ENCODE measurements at regions not wholly inside any gene's neighbourhood (a gene's known extent, or its start where the extent isn't known, plus 50 kb on each side); places are given as distances from the start of the nearest gene placed in this dataset.
"Not testable (repeated sequence)": the region's sequence is repeated elsewhere in the genome, so short reads cannot be mapped to it uniquely, and the experiment has no call there.

GRCh38 chr4:137370206-137370633 lies 162.1 kb downstream of the PCDH18 start:
- Histone ChIP-seq H3K27me3 (ENCODE audit: low read length) (no peaks in the 10 kb centered on the region), H3K4me3 (ENCODE audit: low read length) (no peak overlapping the region)
- DNase-seq: no peak

GRCh38 chr4:137367620-137368019 lies 164.7 kb downstream of the PCDH18 start:
- H4K20me1 ChIP-seq (ENCODE audit: insufficient read depth, low read depth, low read length): no peaks in the 10 kb centered on the region
- no peak overlapping the region for H3K4me2 ChIP-seq (ENCODE audit: low read depth, low read length, poor library complexity, severe bottlenecking)
- no peak overlapping the region for H2AFZ ChIP-seq (ENCODE audit: low read length)
- H3K9me3 ChIP-seq (ENCODE audit: low read length): peaks cover 3% of the 10 kb centered on the region; the same call in 1 of the 2 replicates
- H3K4me1 ChIP-seq (ENCODE audit: low read length): no peaks in the 10 kb centered on the region
- H3K27me3 ChIP-seq (ENCODE audit: low read length): no peaks in the 10 kb centered on the region
- H3K27ac ChIP-seq (ENCODE audit: low read length): no peak overlapping the region
- no peaks in the 10 kb centered on the region for H3K9me2 ChIP-seq (replicated peaks; ENCODE audit: insufficient read depth, low read length)
- no peak overlapping the region for H3K4me3 ChIP-seq (ENCODE audit: low read length)
- H3K9ac ChIP-seq (ENCODE audit: low read length): no peak overlapping the region
- H3K79me2 ChIP-seq (ENCODE audit: low read length): no peaks in the 10 kb centered on the region
- no peaks in the 10 kb centered on the region for H3K36me3 ChIP-seq (ENCODE audit: insufficient read depth, low read length)
- no peak for DNase-seq

More at GRCh38 chr4:137370206-137370633, 162.1 kb downstream of the PCDH18 start:
- no peaks in the 10 kb centered on the region; the same call in 1 of the 2 replicates for H3K9me3 ChIP-seq (ENCODE audit: low read length)
- no peaks in the 10 kb centered on the region for H3K36me3 ChIP-seq (ENCODE audit: insufficient read depth, low read length)
- no peaks in the 10 kb centered on the region for H4K20me1 ChIP-seq (ENCODE audit: insufficient read depth, low read depth, low read length)
- H3K9me2 ChIP-seq (replicated peaks; ENCODE audit: insufficient read depth, low read length): no peaks in the 10 kb centered on the region
- H3K4me2 ChIP-seq (ENCODE audit: low read depth, low read length, poor library complexity, severe bottlenecking): no peak overlapping the region
- H3K27ac ChIP-seq (ENCODE audit: low read length): no peak overlapping the region
- H3K4me1 ChIP-seq (ENCODE audit: low read length): no peaks in the 10 kb centered on the region
- no peaks in the 10 kb centered on the region for H3K79me2 ChIP-seq (ENCODE audit: low read length)
- no peak overlapping the region for H3K9ac ChIP-seq (ENCODE audit: low read length)
- no peak overlapping the region for H2AFZ ChIP-seq (ENCODE audit: low read length)

- no peak overlapping the region for H2AFZ ChIP-seq (ENCODE audit: low read length)
- no peak overlapping the region for H3K9ac ChIP-seq (ENCODE audit: low read length)
- H4K20me1 ChIP-seq (ENCODE audit: insufficient read depth, low read depth, low read length): no peaks in the 10 kb centered on the region
- no peaks in the 10 kb centered on the region for H3K9me2 ChIP-seq (replicated peaks; ENCODE audit: insufficient read depth, low read length)
- peaks cover 3% of the 10 kb centered on the region for H3K9me3 ChIP-seq (ENCODE audit: low read length)
- H3K36me3 ChIP-seq (ENCODE audit: insufficient read depth, low read length): no peaks in the 10 kb centered on the region
- H3K79me2 ChIP-seq (ENCODE audit: low read length): no peaks in the 10 kb centered on the region
- no peaks in the 10 kb centered on the region for H3K4me1 ChIP-seq (ENCODE audit: low read length)
- no peak overlapping the region for H3K27ac ChIP-seq (ENCODE audit: low read length)
- no peak overlapping the region for H3K4me2 ChIP-seq (ENCODE audit: low read depth, low read length, poor library complexity, severe bottlenecking)
- H3K4me3 ChIP-seq (ENCODE audit: low read length): no peak overlapping the region
- H3K27me3 ChIP-seq (ENCODE audit: low read length): no peaks in the 10 kb centered on the region
- no peak for DNase-seq
Measured at GRCh38 chr4:137363496-137363895, 168.8 kb downstream of the PCDH18 start.

GRCh38 chr4:137361756-137362470 lies 170.4 kb downstream of the PCDH18 start:
- Histone ChIP-seq H3K9ac (ENCODE audit: low read length) (no peak overlapping the region), H3K27me3 (ENCODE audit: low read length) (no peaks in the 10 kb centered on the region), H3K36me3 (ENCODE audit: insufficient read depth, low read length) (no peaks in the 10 kb centered on the region), H2AFZ (ENCODE audit: low read length) (no peak overlapping the region), H3K79me2 (ENCODE audit: low read length) (no peaks in the 10 kb centered on the region), H3K27ac (ENCODE audit: low read length) (no peak overlapping the region), H4K20me1 (ENCODE audit: insufficient read depth, low read depth, low read length) (no peaks in the 10 kb centered on the region), H3K9me2 (replicated peaks; ENCODE audit: insufficient read depth, low read length) (no peaks in the 10 kb centered on the region), H3K4me2 (ENCODE audit: low read depth, low read length, poor library complexity, severe bottlenecking) (no peak overlapping the region), H3K4me3 (ENCODE audit: low read length) (no peak overlapping the region), H3K9me3 (ENCODE audit: low read length) (peaks cover 3% of the 10 kb centered on the region), H3K4me1 (ENCODE audit: low read length) (no peaks in the 10 kb centered on the region)
- no peak for DNase-seq

GRCh38 chr4:137360761-137361160 lies 171.5 kb downstream of the PCDH18 start:
- no peaks in the 10 kb centered on the region for H3K9me2 ChIP-seq (replicated peaks; ENCODE audit: insufficient read depth, low read length)
- H3K36me3 ChIP-seq (ENCODE audit: insufficient read depth, low read length): no peaks in the 10 kb centered on the region
- no peak overlapping the region for H2AFZ ChIP-seq (ENCODE audit: low read length)
- no peak overlapping the region for H3K4me2 ChIP-seq (ENCODE audit: low read depth, low read length, poor library complexity, severe bottlenecking)
- no peaks in the 10 kb centered on the region for H3K27me3 ChIP-seq (ENCODE audit: low read length)
- H3K4me3 ChIP-seq (ENCODE audit: low read length): no peak overlapping the region
- no peak overlapping the region for H3K9ac ChIP-seq (ENCODE audit: low read length)
- peaks cover 3% of the 10 kb centered on the region for H3K9me3 ChIP-seq (ENCODE audit: low read length)
- no peaks in the 10 kb centered on the region for H3K79me2 ChIP-seq (ENCODE audit: low read length)
- H3K4me1 ChIP-seq (ENCODE audit: low read length): no peaks in the 10 kb centered on the region
- H3K27ac ChIP-seq (ENCODE audit: low read length): no peak overlapping the region
- no peak for DNase-seq
- H4K20me1 ChIP-seq (ENCODE audit: insufficient read depth, low read depth, low read length): no peaks in the 10 kb centered on the region

- no peaks in the 10 kb centered on the region for H4K20me1 ChIP-seq (ENCODE audit: insufficient read depth, low read depth, low read length)
- H3K27ac ChIP-seq (ENCODE audit: low read length): no peak overlapping the region
- no peak overlapping the region for H3K4me2 ChIP-seq (ENCODE audit: low read depth, low read length, poor library complexity, severe bottlenecking)
- no peaks in the 10 kb centered on the region for H3K79me2 ChIP-seq (ENCODE audit: low read length)
- H2AFZ ChIP-seq (ENCODE audit: low read length): no peak overlapping the region
- DNase-seq: no peak
- H3K9me2 ChIP-seq (replicated peaks; ENCODE audit: insufficient read depth, low read length): no peaks in the 10 kb centered on the region
- H3K9ac ChIP-seq (ENCODE audit: low read length): no peak overlapping the region
- H3K27me3 ChIP-seq (ENCODE audit: low read length): no peaks in the 10 kb centered on the region
- no peak overlapping the region for H3K4me3 ChIP-seq (ENCODE audit: low read length)
- no peaks in the 10 kb centered on the region for H3K36me3 ChIP-seq (ENCODE audit: insufficient read depth, low read length)
- H3K4me1 ChIP-seq (ENCODE audit: low read length): no peaks in the 10 kb centered on the region
- peaks cover 3% of the 10 kb centered on the region for H3K9me3 ChIP-seq (ENCODE audit: low read length)
Measured at GRCh38 chr4:137359691-137360315, 172.5 kb downstream of the PCDH18 start.

- H3K9ac ChIP-seq (ENCODE audit: low read length); H3K4me3 ChIP-seq (ENCODE audit: low read length); H3K27me3 ChIP-seq (ENCODE audit: low read length); H3K36me3 ChIP-seq (ENCODE audit: insufficient read depth, low read length); H3K9me2 ChIP-seq (replicated peaks; ENCODE audit: insufficient read depth, low read length); H3K27ac ChIP-seq (ENCODE audit: low read length); DNase-seq; H4K20me1 ChIP-seq (ENCODE audit: insufficient read depth, low read depth, low read length); H2AFZ ChIP-seq (ENCODE audit: low read length); H3K9me3 ChIP-seq (ENCODE audit: low read length); H3K4me1 ChIP-seq (ENCODE audit: low read length); H3K79me2 ChIP-seq (ENCODE audit: low read length); H3K4me2 ChIP-seq (ENCODE audit: low read depth, low read length, poor library complexity, severe bottlenecking): not testable (repeated sequence)
Measured at GRCh38 chr4:137354562-137354961, 177.7 kb downstream of the PCDH18 start.

- DNase-seq: no peak
- no peak overlapping the region for H3K4me2 ChIP-seq (ENCODE audit: low read depth, low read length, poor library complexity, severe bottlenecking)
- peaks cover 12% of the 10 kb centered on the region; the same call in 1 of the 2 replicates for H3K9me3 ChIP-seq (ENCODE audit: low read length)
- no peak overlapping the region for H3K4me3 ChIP-seq (ENCODE audit: low read length)
- no peaks in the 10 kb centered on the region for H3K36me3 ChIP-seq (ENCODE audit: insufficient read depth, low read length)
- H3K27ac ChIP-seq (ENCODE audit: low read length): no peak overlapping the region
- no peak overlapping the region for H2AFZ ChIP-seq (ENCODE audit: low read length)
- H3K79me2 ChIP-seq (ENCODE audit: low read length): no peaks in the 10 kb centered on the region
- no peak overlapping the region for H3K9ac ChIP-seq (ENCODE audit: low read length)
- H3K27me3 ChIP-seq (ENCODE audit: low read length): no peaks in the 10 kb centered on the region
- no peaks in the 10 kb centered on the region for H3K4me1 ChIP-seq (ENCODE audit: low read length)
- H4K20me1 ChIP-seq (ENCODE audit: insufficient read depth, low read depth, low read length): no peaks in the 10 kb centered on the region
- no peaks in the 10 kb centered on the region for H3K9me2 ChIP-seq (replicated peaks; ENCODE audit: insufficient read depth, low read length)
Measured at GRCh38 chr4:137347371-137347770, 184.9 kb downstream of the PCDH18 start.
